ENCODE measurements at regions not wholly inside any gene's neighbourhood (a gene's known extent, or its start where the extent isn't known, plus 50 kb on each side); places are given as distances from the start of the nearest gene placed in this dataset.

- TF ChIP-seq, protein P1, sequence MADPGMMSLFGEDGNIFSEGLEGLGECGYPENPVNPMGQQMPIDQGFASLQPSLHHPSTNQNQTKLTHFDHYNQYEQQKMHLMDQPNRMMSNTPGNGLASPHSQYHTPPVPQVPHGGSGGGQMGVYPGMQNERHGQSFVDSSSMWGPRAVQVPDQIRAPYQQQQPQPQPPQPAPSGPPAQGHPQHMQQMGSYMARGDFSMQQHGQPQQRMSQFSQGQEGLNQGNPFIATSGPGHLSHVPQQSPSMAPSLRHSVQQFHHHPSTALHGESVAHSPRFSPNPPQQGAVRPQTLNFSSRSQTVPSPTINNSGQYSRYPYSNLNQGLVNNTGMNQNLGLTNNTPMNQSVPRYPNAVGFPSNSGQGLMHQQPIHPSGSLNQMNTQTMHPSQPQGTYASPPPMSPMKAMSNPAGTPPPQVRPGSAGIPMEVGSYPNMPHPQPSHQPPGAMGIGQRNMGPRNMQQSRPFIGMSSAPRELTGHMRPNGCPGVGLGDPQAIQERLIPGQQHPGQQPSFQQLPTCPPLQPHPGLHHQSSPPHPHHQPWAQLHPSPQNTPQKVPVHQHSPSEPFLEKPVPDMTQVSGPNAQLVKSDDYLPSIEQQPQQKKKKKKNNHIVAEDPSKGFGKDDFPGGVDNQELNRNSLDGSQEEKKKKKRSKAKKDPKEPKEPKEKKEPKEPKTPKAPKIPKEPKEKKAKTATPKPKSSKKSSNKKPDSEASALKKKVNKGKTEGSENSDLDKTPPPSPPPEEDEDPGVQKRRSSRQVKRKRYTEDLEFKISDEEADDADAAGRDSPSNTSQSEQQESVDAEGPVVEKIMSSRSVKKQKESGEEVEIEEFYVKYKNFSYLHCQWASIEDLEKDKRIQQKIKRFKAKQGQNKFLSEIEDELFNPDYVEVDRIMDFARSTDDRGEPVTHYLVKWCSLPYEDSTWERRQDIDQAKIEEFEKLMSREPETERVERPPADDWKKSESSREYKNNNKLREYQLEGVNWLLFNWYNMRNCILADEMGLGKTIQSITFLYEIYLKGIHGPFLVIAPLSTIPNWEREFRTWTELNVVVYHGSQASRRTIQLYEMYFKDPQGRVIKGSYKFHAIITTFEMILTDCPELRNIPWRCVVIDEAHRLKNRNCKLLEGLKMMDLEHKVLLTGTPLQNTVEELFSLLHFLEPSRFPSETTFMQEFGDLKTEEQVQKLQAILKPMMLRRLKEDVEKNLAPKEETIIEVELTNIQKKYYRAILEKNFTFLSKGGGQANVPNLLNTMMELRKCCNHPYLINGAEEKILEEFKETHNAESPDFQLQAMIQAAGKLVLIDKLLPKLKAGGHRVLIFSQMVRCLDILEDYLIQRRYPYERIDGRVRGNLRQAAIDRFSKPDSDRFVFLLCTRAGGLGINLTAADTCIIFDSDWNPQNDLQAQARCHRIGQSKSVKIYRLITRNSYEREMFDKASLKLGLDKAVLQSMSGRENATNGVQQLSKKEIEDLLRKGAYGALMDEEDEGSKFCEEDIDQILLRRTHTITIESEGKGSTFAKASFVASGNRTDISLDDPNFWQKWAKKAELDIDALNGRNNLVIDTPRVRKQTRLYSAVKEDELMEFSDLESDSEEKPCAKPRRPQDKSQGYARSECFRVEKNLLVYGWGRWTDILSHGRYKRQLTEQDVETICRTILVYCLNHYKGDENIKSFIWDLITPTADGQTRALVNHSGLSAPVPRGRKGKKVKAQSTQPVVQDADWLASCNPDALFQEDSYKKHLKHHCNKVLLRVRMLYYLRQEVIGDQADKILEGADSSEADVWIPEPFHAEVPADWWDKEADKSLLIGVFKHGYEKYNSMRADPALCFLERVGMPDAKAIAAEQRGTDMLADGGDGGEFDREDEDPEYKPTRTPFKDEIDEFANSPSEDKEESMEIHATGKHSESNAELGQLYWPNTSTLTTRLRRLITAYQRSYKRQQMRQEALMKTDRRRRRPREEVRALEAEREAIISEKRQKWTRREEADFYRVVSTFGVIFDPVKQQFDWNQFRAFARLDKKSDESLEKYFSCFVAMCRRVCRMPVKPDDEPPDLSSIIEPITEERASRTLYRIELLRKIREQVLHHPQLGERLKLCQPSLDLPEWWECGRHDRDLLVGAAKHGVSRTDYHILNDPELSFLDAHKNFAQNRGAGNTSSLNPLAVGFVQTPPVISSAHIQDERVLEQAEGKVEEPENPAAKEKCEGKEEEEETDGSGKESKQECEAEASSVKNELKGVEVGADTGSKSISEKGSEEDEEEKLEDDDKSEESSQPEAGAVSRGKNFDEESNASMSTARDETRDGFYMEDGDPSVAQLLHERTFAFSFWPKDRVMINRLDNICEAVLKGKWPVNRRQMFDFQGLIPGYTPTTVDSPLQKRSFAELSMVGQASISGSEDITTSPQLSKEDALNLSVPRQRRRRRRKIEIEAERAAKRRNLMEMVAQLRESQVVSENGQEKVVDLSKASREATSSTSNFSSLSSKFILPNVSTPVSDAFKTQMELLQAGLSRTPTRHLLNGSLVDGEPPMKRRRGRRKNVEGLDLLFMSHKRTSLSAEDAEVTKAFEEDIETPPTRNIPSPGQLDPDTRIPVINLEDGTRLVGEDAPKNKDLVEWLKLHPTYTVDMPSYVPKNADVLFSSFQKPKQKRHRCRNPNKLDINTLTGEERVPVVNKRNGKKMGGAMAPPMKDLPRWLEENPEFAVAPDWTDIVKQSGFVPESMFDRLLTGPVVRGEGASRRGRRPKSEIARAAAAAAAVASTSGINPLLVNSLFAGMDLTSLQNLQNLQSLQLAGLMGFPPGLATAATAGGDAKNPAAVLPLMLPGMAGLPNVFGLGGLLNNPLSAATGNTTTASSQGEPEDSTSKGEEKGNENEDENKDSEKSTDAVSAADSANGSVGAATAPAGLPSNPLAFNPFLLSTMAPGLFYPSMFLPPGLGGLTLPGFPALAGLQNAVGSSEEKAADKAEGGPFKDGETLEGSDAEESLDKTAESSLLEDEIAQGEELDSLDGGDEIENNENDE (IDR thresholded peaks at IDR 0.05; ENCODE audit: insufficient replicate concordance, low read length) = no peak
- TF ChIP-seq TBP (IDR thresholded peaks at IDR 0.05; ENCODE audit: low read depth, low read length) (no peak), KDM1A (IDR thresholded peaks at IDR 0.05; ENCODE audit: borderline replicate concordance, low read length) (no peak), CHD2 (IDR thresholded peaks at IDR 0.05; ENCODE audit: low read length) (no peak), FOSL1 (IDR thresholded peaks at IDR 0.05; ENCODE audit: insufficient read depth, low read depth, low read length) (no peak), GABPA (IDR thresholded peaks at IDR 0.05; ENCODE audit: borderline replicate concordance, insufficient read depth, low read length) (no peak), KDM4A (IDR thresholded peaks at IDR 0.05; ENCODE audit: low read depth, low read length, severe bottlenecking) (no peak)
Measured at GRCh38 chr10:36446881-36447280, 678.5 kb upstream of the ANKRD30A start (continued).
